ENCODE measurements at regions not wholly inside any gene's neighbourhood (a gene's known extent, or its start where the extent isn't known, plus 50 kb on each side); places are given as distances from the start of the nearest gene placed in this dataset.

DNA sequence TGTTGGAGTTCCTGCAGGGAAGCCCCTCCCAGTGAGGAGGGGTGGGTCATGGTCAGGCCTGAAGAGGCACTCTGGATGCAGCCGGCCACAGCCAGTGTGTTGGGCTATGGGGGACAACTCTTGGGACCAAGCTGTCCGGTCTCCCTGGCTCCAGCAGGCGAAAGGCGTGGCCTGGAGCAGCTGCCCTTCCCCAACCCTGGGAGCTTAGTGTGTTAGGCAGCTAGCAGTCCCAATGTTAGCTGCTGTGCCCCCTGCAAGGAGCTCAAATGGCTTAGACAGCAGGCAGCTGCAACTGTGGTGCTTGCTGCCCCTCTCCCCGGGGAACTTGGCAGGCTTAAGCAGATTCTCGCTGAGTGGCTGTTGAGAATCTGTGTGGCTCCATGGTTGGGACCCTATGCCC lies 67.5 kb upstream of the ACTBL2 start:
- H3K4me1 ChIP-seq (ENCODE audit: control insufficient read depth in 1 of 2, insufficient read depth in 2 of 2, low read length in 2 of 2), result no peaks in the 10 kb centered on the region
- 96% methylated on average over 6 of the region's 6 CpGs for WGBS, 2 donors
- no peak for ATAC-seq (ENCODE audit: low FRiP score)
- H3K9me3 ChIP-seq (ENCODE audit: control insufficient read depth, low read length), result no peaks in the 10 kb centered on the region
- no peaks in the 10 kb centered on the region for H3K36me3 ChIP-seq (ENCODE audit: control insufficient read depth in 1 of 2, insufficient read depth in 2 of 2, low read length in 1 of 2)
- DNase-seq, result no peak
- H3K4me3 ChIP-seq (ENCODE audit: low read length in 2 of 2), result no peak overlapping the region
- intact Hi-C loops (cut with DNase I), result no loop called here
- no peaks in the 10 kb centered on the region for H3K27me3 ChIP-seq (ENCODE audit: control insufficient read depth in 1 of 2, insufficient read depth in 2 of 2, low read length in 1 of 2)
- no peak overlapping the region for H3K27ac ChIP-seq (ENCODE audit: low read depth in 1 of 2, low read length in 2 of 2)

DNA sequence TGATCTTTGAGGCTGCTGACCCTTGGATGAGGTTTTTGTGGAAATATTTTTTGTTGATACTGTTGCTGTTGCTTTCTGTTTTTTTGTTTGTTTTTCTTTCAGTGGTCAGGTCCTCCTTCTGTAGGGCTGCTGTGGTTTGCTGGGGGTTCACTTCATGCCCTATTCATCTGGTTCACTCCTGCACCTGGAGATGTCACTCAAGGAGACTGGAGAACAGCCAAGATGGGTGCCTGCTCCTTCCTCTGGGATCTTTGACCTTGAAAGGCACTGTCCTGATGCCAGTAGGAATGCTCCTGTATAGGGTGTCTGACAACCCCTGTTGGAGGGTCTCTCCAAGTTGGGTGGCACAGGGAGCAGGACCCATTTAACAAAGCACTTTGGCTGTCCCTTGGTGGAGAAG lies 67.0 kb upstream of the ACTBL2 start:
- ATAC-seq (ENCODE audit: low FRiP score) (no peak), DNase-seq (no peak)
- H3K27me3 ChIP-seq (ENCODE audit: control insufficient read depth in 1 of 2, insufficient read depth in 2 of 2, low read length in 1 of 2), result no peaks in the 10 kb centered on the region
- no peak overlapping the region for H3K27ac ChIP-seq (ENCODE audit: low read depth in 1 of 2, low read length in 2 of 2)
- no peak overlapping the region for H3K4me3 ChIP-seq (ENCODE audit: low read length in 2 of 2)
- no peaks in the 10 kb centered on the region for H3K36me3 ChIP-seq (ENCODE audit: control insufficient read depth in 1 of 2, insufficient read depth in 2 of 2, low read length in 1 of 2)
- intact Hi-C loops (cut with DNase I), result no loop called here
- no peaks in the 10 kb centered on the region for H3K4me1 ChIP-seq (ENCODE audit: control insufficient read depth in 1 of 2, insufficient read depth in 2 of 2, low read length in 2 of 2)
- no peaks in the 10 kb centered on the region for H3K9me3 ChIP-seq (ENCODE audit: control insufficient read depth, low read length)

DNA sequence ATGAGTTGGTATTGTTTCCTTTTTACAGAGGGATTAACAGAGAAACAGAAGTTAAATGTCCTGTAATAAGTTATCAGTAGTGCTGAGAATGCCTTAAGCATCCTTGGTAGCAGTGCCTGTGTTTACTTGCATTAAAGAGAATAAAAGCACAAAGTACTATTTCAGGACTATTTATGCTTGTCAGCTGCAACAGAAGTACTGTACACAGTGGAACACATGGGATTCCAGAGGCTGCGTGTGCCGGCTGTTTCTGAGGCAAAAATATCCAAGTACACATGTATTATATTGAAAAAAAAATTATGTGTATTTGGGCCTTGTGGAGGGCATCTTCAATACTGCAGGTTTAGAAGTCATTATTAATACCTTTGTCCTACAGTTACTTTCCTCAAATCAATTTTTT lies 58.2 kb upstream of the ACTBL2 start:
- intact Hi-C loops (cut with DNase I), result no loop called here
- Histone ChIP-seq H3K36me3 (ENCODE audit: control insufficient read depth in 1 of 2, insufficient read depth in 2 of 2, low read length in 1 of 2) (no peaks in the 10 kb centered on the region), H3K27ac (ENCODE audit: low read depth in 1 of 2, low read length in 2 of 2) (no peak overlapping the region), H3K4me1 (ENCODE audit: control insufficient read depth in 1 of 2, insufficient read depth in 2 of 2, low read length in 2 of 2) (peaks cover 0 to 2% of the 10 kb centered on the region in 2 donors), H3K4me3 (ENCODE audit: low read length in 2 of 2) (no peak overlapping the region), H3K27me3 (ENCODE audit: control insufficient read depth in 1 of 2, insufficient read depth in 2 of 2, low read length in 1 of 2) (no peaks in the 10 kb centered on the region), H3K9me3 (ENCODE audit: control insufficient read depth, low read length) (no peaks in the 10 kb centered on the region)
- ATAC-seq (ENCODE audit: low FRiP score), result no peak
- 74 to 89% methylated on average over 2 of the region's 2 CpGs for WGBS, 2 donors
- DNase-seq, result no peak

DNA sequence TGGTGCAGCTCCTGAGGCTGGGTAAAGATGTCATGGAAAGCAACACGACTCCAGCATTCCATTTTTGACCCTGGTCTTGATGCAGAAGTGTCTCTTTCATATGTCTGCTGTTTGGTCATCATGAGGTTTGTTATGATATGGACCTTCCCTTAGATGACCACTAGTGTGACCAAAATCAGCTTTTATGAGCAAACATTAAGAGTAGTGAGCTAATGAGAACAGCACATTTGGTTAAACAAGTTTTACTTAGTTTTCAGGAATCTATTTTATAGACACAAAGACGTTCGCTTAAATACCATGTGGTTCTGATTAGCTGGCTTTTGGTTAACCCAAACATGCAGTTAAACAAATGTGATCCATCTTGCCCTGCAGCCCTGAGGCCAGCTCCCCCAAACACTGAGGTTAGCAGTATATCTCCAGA lies 56.7 kb upstream of the ACTBL2 start:
- H3K4me3 ChIP-seq (ENCODE audit: low read length in 2 of 2), result no peak overlapping the region
- H3K27me3 ChIP-seq (ENCODE audit: control insufficient read depth in 1 of 2, insufficient read depth in 2 of 2, low read length in 1 of 2), result no peaks in the 10 kb centered on the region
- WGBS, 2 donors, result 68 to 80% methylated on average over 3 of the region's 3 CpGs
- intact Hi-C loops (cut with DNase I), result no loop called here
- DNase-seq, result no peak
- H3K4me1 ChIP-seq (ENCODE audit: control insufficient read depth in 1 of 2, insufficient read depth in 2 of 2, low read length in 2 of 2), result peaks cover 0 to 2% of the 10 kb centered on the region in 2 donors
- no peak for ATAC-seq (ENCODE audit: low FRiP score)
- H3K9me3 ChIP-seq (ENCODE audit: control insufficient read depth, low read length), result no peaks in the 10 kb centered on the region
- H3K27ac ChIP-seq (ENCODE audit: low read depth in 1 of 2, low read length in 2 of 2), result no peak overlapping the region
- H3K36me3 ChIP-seq (ENCODE audit: control insufficient read depth in 1 of 2, insufficient read depth in 2 of 2, low read length in 1 of 2), result no peaks in the 10 kb centered on the region

DNA sequence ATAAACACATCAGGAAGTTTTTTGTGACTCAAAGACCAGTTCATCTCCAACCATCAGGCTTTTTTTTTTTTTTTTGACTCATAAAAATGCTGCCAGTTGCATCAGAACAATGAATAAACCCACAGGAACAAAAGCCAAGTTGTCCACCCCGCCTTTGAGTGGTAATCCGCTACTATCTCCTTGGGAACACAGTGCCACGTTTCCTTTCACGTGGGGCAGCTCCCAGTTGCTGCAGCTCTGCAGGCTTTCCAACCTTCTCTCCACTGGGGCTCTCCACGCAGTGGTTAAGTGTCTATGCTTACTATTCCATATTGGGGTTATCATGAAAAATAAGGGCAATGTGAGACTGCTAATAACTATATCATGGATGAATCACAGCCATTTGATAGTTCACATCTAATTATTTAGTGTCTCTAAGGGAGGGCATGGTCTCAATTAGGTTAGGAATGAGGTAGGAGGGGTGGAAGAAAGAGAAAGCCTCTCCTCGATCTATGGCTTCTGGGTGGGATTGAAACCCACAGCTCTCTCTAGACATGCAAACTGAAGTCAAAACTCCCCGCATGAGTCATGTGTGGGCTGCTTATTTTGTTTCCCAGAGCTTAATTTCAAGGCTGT lies 55.8 kb upstream of the ACTBL2 start:
- H3K27me3 ChIP-seq (ENCODE audit: control insufficient read depth in 1 of 2, insufficient read depth in 2 of 2, low read length in 1 of 2), result no peaks in the 10 kb centered on the region
- DNase-seq (no peak), ATAC-seq (ENCODE audit: low FRiP score) (no peak)
- intact Hi-C loops (cut with DNase I), result no loop called here
- no peak overlapping the region for H3K27ac ChIP-seq (ENCODE audit: low read depth in 1 of 2, low read length in 2 of 2)
- H3K4me1 ChIP-seq (ENCODE audit: control insufficient read depth in 1 of 2, insufficient read depth in 2 of 2, low read length in 2 of 2), result peaks cover 0 to 2% of the 10 kb centered on the region in 2 donors
- no peaks in the 10 kb centered on the region for H3K36me3 ChIP-seq (ENCODE audit: control insufficient read depth in 1 of 2, insufficient read depth in 2 of 2, low read length in 1 of 2)
- WGBS, 2 donors, result 91 to 92% methylated on average over 7 of the region's 7 CpGs
- no peak overlapping the region for H3K4me3 ChIP-seq (ENCODE audit: low read length in 2 of 2)
- H3K9me3 ChIP-seq (ENCODE audit: control insufficient read depth, low read length), result no peaks in the 10 kb centered on the region

DNA sequence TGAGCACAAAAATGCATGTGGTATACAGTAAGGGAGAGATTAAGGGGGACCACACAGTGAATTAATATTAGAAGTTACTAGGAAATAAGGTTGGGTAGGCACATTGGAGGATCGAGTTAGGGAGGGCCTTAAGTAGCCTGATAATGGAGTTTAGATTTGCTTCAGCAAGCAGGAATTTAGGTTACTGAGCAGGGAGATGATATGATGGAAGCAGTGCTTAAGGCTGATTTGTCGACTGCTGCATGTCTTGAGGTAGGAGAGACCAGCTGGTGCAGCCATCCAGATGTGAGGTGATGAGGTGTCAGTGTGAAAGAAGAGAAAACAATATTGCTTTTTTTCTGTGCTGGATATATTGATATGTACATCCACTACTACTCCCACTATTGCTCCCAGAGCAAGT lies 55.2 kb upstream of the ACTBL2 start:
- H3K36me3 ChIP-seq (ENCODE audit: control insufficient read depth in 1 of 2, insufficient read depth in 2 of 2, low read length in 1 of 2), result no peaks in the 10 kb centered on the region
- DNase-seq (no peak), ATAC-seq (ENCODE audit: low FRiP score) (no peak)
- 93 to 95% methylated on average over 2 of the region's 2 CpGs for WGBS, 2 donors
- H3K27ac ChIP-seq (ENCODE audit: low read depth in 1 of 2, low read length in 2 of 2), result no peak overlapping the region
- H3K4me3 ChIP-seq (ENCODE audit: low read length in 2 of 2), result no peak overlapping the region
- H3K4me1 ChIP-seq (ENCODE audit: control insufficient read depth in 1 of 2, insufficient read depth in 2 of 2, low read length in 2 of 2), result peaks cover 0 to 2% of the 10 kb centered on the region in 2 donors
- H3K27me3 ChIP-seq (ENCODE audit: control insufficient read depth in 1 of 2, insufficient read depth in 2 of 2, low read length in 1 of 2), result no peaks in the 10 kb centered on the region
- intact Hi-C loops (cut with DNase I), result no loop called here
- no peaks in the 10 kb centered on the region for H3K9me3 ChIP-seq (ENCODE audit: control insufficient read depth, low read length)

DNA sequence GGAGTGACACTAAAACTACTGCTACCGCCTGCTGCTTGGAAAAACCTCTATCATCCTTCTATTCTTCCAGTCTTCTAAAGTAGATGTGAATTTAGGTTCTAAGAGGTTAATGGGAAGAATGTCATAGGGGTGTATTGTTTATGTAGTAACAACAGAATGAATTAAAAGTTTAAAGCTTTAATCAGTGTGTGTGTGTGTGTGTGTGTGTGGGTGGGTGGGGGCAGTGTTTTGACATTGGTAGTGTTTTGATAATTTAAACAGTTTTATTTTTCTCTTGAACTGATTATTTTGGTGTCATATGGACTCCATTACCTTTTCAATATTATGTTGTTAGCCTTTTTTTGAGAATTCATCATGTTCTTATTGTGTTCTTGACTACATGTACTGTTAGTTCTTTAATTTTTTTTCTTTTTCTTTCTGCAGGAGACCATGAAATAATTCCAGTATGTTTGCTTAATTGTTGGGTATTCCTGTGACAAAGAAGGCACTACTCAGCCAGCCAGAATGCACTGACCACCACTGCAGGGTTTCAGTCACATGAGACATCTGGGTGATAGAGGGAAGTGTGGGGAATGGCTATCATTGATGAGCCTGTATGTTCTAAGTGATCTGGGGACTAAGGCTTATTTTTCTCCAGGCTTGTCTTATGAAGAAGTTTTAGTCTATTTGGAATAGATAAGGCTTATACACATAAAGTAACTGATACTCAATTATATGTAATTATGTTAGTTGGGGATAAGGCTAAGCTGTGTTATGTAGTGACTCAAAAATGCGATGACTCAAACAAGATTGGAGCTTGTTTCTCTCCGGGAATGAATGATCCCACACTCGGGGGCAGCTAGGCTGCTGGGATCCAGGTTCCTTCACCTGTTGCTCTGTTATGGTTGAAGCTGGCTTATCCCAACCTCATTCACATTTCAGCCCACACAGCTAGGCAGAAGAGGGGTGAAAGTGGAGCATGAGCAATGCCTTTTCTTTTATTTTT lies 50.2 kb upstream of the ACTBL2 start:
- no peaks in the 10 kb centered on the region for H3K36me3 ChIP-seq (ENCODE audit: control insufficient read depth in 1 of 2, insufficient read depth in 2 of 2, low read length in 1 of 2)
- intact Hi-C loops (cut with DNase I), result no loop called here
- H3K27ac ChIP-seq (ENCODE audit: low read depth in 1 of 2, low read length in 2 of 2), result no peak overlapping the region
- 59 to 64% methylated on average over 4 of the region's 4 CpGs for WGBS, 2 donors
- H3K4me3 ChIP-seq (ENCODE audit: low read length in 2 of 2), result no peak overlapping the region
- no peaks in the 10 kb centered on the region for H3K4me1 ChIP-seq (ENCODE audit: control insufficient read depth in 1 of 2, insufficient read depth in 2 of 2, low read length in 2 of 2)
- no peaks in the 10 kb centered on the region for H3K27me3 ChIP-seq (ENCODE audit: control insufficient read depth in 1 of 2, insufficient read depth in 2 of 2, low read length in 1 of 2)
- H3K9me3 ChIP-seq (ENCODE audit: control insufficient read depth, low read length), result no peaks in the 10 kb centered on the region
- ATAC-seq (ENCODE audit: low FRiP score), result no peak
- no peak for DNase-seq

All from aorta (tissue), 5 donors.